T-helper 1 cell treated with Interleukin-12 subunit alpha and Interleukin-12 subunit beta and Interleukin-4 antibody, amounts not matched to agents 30 ng/mL and 1 ng/mL, for 36 hours (primary cell): ENCODE measurements at regions not wholly inside any gene's neighbourhood (a gene's known extent, or its start where the extent isn't known, plus 50 kb on each side); places are given as distances from the start of the nearest gene placed in this dataset.

Source experiments
- intact Hi-C: fragments of 100-400 bp; cut with micrococcal nuclease; formaldehyde crosslinking; loops from one replicate; pipeline ENCODE4 v1.15.1; 2024

- intact Hi-C loops, result loop anchor here (1.0 to 5.0 kb wide), 5 partner anchors 10 to 1264 kb away; no protein-coding TSS in a partner anchor
These were observed 50.2 kb upstream of the CDK1 start for GRCh38 chr10:60728056-60728455.

- intact Hi-C loops, result loop anchor here (2.0 to 5.0 kb wide), 2 partner anchors 561 to 1266 kb away; no protein-coding TSS in a partner anchor
These were observed 52.0 kb upstream of the CDK1 start for GRCh38 chr10:60726257-60726656.

GRCh38 chr10:60722623-60723022, 55.7 kb upstream of the CDK1 start:
- intact Hi-C loops, result no loop called here

- intact Hi-C loops, result no loop called here
These were observed 58.6 kb upstream of the CDK1 start for GRCh38 chr10:60719721-60720120.

GRCh38 chr10:60718886-60719285, 59.4 kb upstream of the CDK1 start:
- intact Hi-C loops, result loop anchor here (1.0 kb wide), 1 partner anchor 9 kb away; no protein-coding TSS in a partner anchor

GRCh38 chr10:60717852-60718251, 60.4 kb upstream of the CDK1 start:
- intact Hi-C loops, result loop anchor here (1.0 kb wide), 2 partner anchors 10 kb away; no protein-coding TSS in a partner anchor

- intact Hi-C loops, result no loop called here
These were observed 64.0 kb upstream of the CDK1 start for GRCh38 chr10:60714233-60714632.

- intact Hi-C loops, result no loop called here
These were observed 66.8 kb upstream of the CDK1 start for GRCh38 chr10:60711496-60711895.

GRCh38 chr10:60710041-60710440, 68.2 kb upstream of the CDK1 start:
- intact Hi-C loops, result no loop called here

- intact Hi-C loops, result loop anchor here (1.0 to 5.0 kb wide), 6 partner anchors 9 to 136 kb away; partner anchors contain the start of gene CDK1
These were observed 69.6 kb upstream of the CDK1 start for GRCh38 chr10:60708666-60709065.

- intact Hi-C loops, result loop anchor here (1.0 to 5.0 kb wide), 6 partner anchors 9 to 136 kb away; partner anchors contain the start of gene CDK1
These were observed 70.4 kb upstream of the CDK1 start for GRCh38 chr10:60707841-60708240.

GRCh38 chr10:60706146-60706545, 72.1 kb upstream of the CDK1 start:
- intact Hi-C loops, result loop anchor here (5.0 kb wide), 2 partner anchors 44 to 134 kb away; no protein-coding TSS in a partner anchor

GRCh38 chr10:60705376-60705775, 72.9 kb upstream of the CDK1 start:
- intact Hi-C loops, result loop anchor here (5.0 kb wide), 2 partner anchors 43 to 133 kb away; no protein-coding TSS in a partner anchor

GRCh38 chr10:60704471-60704870, 73.8 kb upstream of the CDK1 start:
- intact Hi-C loops, result no loop called here

GRCh38 chr10:60703266-60704041, 74.8 kb upstream of the CDK1 start:
- intact Hi-C loops, result no loop called here

- intact Hi-C loops, result no loop called here
These were observed 90.6 kb upstream of the CDK1 start for GRCh38 chr10:60687679-60688078.

GRCh38 chr10:60684091-60684490, 94.2 kb upstream of the CDK1 start:
- intact Hi-C loops, result no loop called here

GRCh38 chr10:60681103-60681502, 97.2 kb upstream of the CDK1 start:
- intact Hi-C loops, result no loop called here

GRCh38 chr10:60679388-60679990, 98.8 kb upstream of the CDK1 start:
- intact Hi-C loops, result no loop called here

- intact Hi-C loops, result no loop called here
These were observed 99.3 kb upstream of the CDK1 start for GRCh38 chr10:60678978-60679377.

- intact Hi-C loops, result no loop called here
These were observed 100.6 kb upstream of the CDK1 start for GRCh38 chr10:60677531-60678129.

- intact Hi-C loops, result no loop called here
These were observed 103.0 kb upstream of the CDK1 start for GRCh38 chr10:60675236-60675635.
